Ishikawa (cell line): ENCODE measurements at regions not wholly inside any gene's neighbourhood (a gene's known extent, or its start where the extent isn't known, plus 50 kb on each side); places are given as distances from the start of the nearest gene placed in this dataset.

Experiments
- CEBPB ChIP-seq: IDR thresholded peaks from 2 replicates; pipeline ENCODE4 v1.6.1; 2012
- CREB1 ChIP-seq: IDR thresholded peaks from 2 replicates; pipeline ENCODE4 v1.6.1; 2012; ENCODE audit warnings: low read depth
- EGR1 ChIP-seq: IDR thresholded peaks from 2 replicates; pipeline ENCODE4 v1.6.1; 2012
- EP300 ChIP-seq: IDR thresholded peaks from 2 replicates; pipeline ENCODE4 v1.6.1; 2012; ENCODE audit warnings: borderline replicate concordance
- FOXM1 ChIP-seq: IDR thresholded peaks from 2 replicates; pipeline ENCODE4 v1.6.1; 2012; ENCODE audit warnings: low read depth, borderline replicate concordance
- MAX ChIP-seq: IDR thresholded peaks from 2 replicates; pipeline ENCODE4 v1.6.1; 2012
- NFIC ChIP-seq: IDR thresholded peaks from 2 replicates; pipeline ENCODE4 v1.6.1; 2012
- RAD21 ChIP-seq: IDR thresholded peaks from 2 replicates; pipeline ENCODE4 v1.6.1; 2012; ENCODE audit warnings: low read depth
- TAF1 ChIP-seq: IDR thresholded peaks from 2 replicates; pipeline ENCODE4 v1.6.1; 2012; ENCODE audit warnings: low read depth, mild to moderate bottlenecking
- TCF12 ChIP-seq: IDR thresholded peaks from 2 replicates; pipeline ENCODE4 v1.6.1; 2012; ENCODE audit warnings: low read depth
- TEAD4 ChIP-seq: IDR thresholded peaks from 2 replicates; pipeline ENCODE4 v1.6.1; 2012
- USF1 ChIP-seq: IDR thresholded peaks from 2 replicates; pipeline ENCODE4 v1.6.1; 2012
- YY1 ChIP-seq: IDR thresholded peaks from 2 replicates; pipeline ENCODE4 v1.6.1; 2012; ENCODE audit warnings: low read depth
- ZBTB7A ChIP-seq: IDR thresholded peaks from 2 replicates; pipeline ENCODE4 v1.6.1; 2012; ENCODE audit warnings: low read depth
- TF ChIP-seq, protein P1 (sequence below): IDR thresholded peaks from 2 replicates; pipeline ENCODE4 v1.6.1; 2012; ENCODE audit warnings: low read depth, mild to moderate bottlenecking

- TF ChIP-seq, protein P1, sequence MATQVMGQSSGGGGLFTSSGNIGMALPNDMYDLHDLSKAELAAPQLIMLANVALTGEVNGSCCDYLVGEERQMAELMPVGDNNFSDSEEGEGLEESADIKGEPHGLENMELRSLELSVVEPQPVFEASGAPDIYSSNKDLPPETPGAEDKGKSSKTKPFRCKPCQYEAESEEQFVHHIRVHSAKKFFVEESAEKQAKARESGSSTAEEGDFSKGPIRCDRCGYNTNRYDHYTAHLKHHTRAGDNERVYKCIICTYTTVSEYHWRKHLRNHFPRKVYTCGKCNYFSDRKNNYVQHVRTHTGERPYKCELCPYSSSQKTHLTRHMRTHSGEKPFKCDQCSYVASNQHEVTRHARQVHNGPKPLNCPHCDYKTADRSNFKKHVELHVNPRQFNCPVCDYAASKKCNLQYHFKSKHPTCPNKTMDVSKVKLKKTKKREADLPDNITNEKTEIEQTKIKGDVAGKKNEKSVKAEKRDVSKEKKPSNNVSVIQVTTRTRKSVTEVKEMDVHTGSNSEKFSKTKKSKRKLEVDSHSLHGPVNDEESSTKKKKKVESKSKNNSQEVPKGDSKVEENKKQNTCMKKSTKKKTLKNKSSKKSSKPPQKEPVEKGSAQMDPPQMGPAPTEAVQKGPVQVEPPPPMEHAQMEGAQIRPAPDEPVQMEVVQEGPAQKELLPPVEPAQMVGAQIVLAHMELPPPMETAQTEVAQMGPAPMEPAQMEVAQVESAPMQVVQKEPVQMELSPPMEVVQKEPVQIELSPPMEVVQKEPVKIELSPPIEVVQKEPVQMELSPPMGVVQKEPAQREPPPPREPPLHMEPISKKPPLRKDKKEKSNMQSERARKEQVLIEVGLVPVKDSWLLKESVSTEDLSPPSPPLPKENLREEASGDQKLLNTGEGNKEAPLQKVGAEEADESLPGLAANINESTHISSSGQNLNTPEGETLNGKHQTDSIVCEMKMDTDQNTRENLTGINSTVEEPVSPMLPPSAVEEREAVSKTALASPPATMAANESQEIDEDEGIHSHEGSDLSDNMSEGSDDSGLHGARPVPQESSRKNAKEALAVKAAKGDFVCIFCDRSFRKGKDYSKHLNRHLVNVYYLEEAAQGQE: no peak
These were observed 84.4 kb downstream of the ANKRD60 start for GRCh38 chr20:58144096-58144495.

DNA sequence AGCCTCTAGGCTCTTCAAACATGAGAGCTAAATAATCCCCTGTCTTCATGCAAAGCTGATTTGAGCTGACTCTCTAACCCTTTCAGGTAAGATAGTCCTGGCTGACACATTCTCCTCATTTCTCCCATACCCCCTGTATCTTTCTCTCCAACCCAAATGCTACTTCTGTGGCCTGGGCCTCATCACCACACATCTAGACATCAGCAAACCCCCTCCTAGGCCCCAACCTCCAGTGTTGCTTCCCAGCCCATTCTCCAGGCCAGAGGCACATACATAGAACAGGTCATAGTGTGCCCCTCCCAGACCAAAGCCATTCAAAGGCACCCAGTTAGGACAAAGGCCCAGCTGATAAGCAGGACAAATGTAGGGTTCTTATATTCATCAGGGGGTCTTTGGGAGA is 84.9 kb downstream of the ANKRD60 start:
- no peak for TF ChIP-seq MAX
- TF ChIP-seq TAF1: no peak
- no peak for TF ChIP-seq EGR1
- TF ChIP-seq YY1: no peak
- TF ChIP-seq EP300: no peak

DNA sequence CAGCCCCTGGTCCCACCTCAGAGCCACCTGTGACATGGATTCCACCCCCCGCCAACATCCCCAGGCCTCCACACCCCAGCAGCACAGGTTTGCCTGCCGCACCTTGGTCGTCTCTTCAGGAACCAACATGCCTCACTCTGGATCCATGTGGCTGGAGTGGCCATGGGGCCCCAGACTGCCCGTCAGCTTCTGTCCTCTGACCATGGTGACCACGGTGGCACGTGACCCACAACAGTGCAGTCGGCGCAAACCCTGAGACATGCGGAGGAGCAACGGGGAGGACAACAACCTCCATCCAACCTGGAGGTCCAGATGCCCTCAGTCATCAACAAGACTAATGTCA is 85.6 kb downstream of the ANKRD60 start:
- TF ChIP-seq, protein P1: no peak
- TF ChIP-seq TAF1 (no peak), ZBTB7A (no peak), TCF12 (no peak), FOXM1 (no peak), YY1 (no peak), TEAD4 (no peak), NFIC (no peak), EP300 (no peak), CEBPB (no peak), MAX (no peak), USF1 (no peak), RAD21 (no peak), CREB1 (no peak), EGR1 (no peak)

- TF ChIP-seq YY1 (no peak), CREB1 (no peak), RAD21 (no peak), TAF1 (no peak), USF1 (no peak), FOXM1 (no peak), TCF12 (no peak)
- TF ChIP-seq, protein P1: no peak
These were observed 86.2 kb downstream of the ANKRD60 start for GRCh38 chr20:58141971-58142842.

GRCh38 chr20:58141496-58141895 is 87.0 kb downstream of the ANKRD60 start:
- TF ChIP-seq CREB1 (no peak), FOXM1 (no peak)
